OCI-LY3 (cell line): ENCODE measurements at regions not wholly inside any gene's neighbourhood (a gene's known extent, or its start where the extent isn't known, plus 50 kb on each side); places are given as distances from the start of the nearest gene placed in this dataset.

ENCODE experiments used
- H2AFZ ChIP-seq: fragments of 200-600, 300-600 bp; shearing (Covaris generic); 2 replicates; pipeline ENCODE4 v1.6.0; 2014; ENCODE audit warnings: antibody characterized with exemption, low read depth, low read length
- H3K27ac ChIP-seq: fragments of 200-600, 300-600 bp; sonication (generic); 2 replicates; pipeline ENCODE4 v1.5.1; 2014; ENCODE audit warnings: mild to moderate bottlenecking, low read length, moderate library complexity, mixed read lengths
- H3K27me3 ChIP-seq: fragments of 200-600, 300-600 bp; sonication (generic); 2 replicates; pipeline ENCODE4 v1.6.1; 2014; ENCODE audit warnings: low read depth, low read length, mixed read lengths
- H3K36me3 ChIP-seq: fragments of 200-600, 300-600 bp; sonication (generic); replicated peaks from 2 replicates; pipeline ENCODE3; 2014; ENCODE audit warnings: low read depth, low read length, mixed read lengths
- H3K4me1 ChIP-seq: fragments of 300-600, 200-600 bp; sonication (generic); 2 replicates; pipeline ENCODE4 v1.6.1; 2014; ENCODE audit warnings: low read length, mixed read lengths
- H3K4me2 ChIP-seq: fragments of 200-600, 300-600 bp; sonication (generic); 2 replicates; pipeline ENCODE4 v1.6.1; 2014; ENCODE audit warnings: low read length, mixed read lengths
- H3K4me3 ChIP-seq: fragments of 300-600, 200-600 bp; sonication (generic); 2 replicates; pipeline ENCODE4 v1.5.1; 2014; ENCODE audit warnings: antibody characterized with exemption, mild to moderate bottlenecking, low read length, moderate library complexity
- H3K79me2 ChIP-seq: fragments of 300-600, 200-600 bp; shearing (Covaris generic); 2 replicates; pipeline ENCODE4 v1.6.1; 2014; ENCODE audit warnings: mild to moderate bottlenecking, low read length, mixed read lengths
- H3K9ac ChIP-seq: fragments of 300-600, 200-600 bp; shearing (Covaris generic); 2 replicates; pipeline ENCODE4 v1.6.0; 2014; ENCODE audit warnings: mild to moderate bottlenecking, low read length, moderate library complexity
- H3K9me3 ChIP-seq: fragments of 200-600, 300-600 bp; shearing (Covaris generic); 2 replicates; pipeline ENCODE4 v1.6.1; 2014; ENCODE audit warnings: low read length, mixed read lengths; ENCODE audit not compliant: insufficient read depth
- H4K20me1 ChIP-seq: fragments of 200-600, 300-600 bp; sonication (generic); 2 replicates; pipeline ENCODE4 v1.6.1; 2016; ENCODE audit warnings: low read length, mixed read lengths; ENCODE audit not compliant: insufficient read depth
- EZH2phosphoT487 ChIP-seq: fragments of 200-600 bp; shearing (Covaris generic); IDR thresholded peaks from 2 replicates; pipeline ENCODE4 v1.6.1; 2018; ENCODE audit warnings: antibody characterized with exemption, mixed run types, low read depth
- TF ChIP-seq, protein P1 (sequence below): fragments of 200-600, 300-600 bp; sonication (generic); IDR thresholded peaks from 2 replicates; pipeline ENCODE4 v1.5.1; 2014; ENCODE audit warnings: antibody characterized with exemption, low read length, low read depth

DNA sequence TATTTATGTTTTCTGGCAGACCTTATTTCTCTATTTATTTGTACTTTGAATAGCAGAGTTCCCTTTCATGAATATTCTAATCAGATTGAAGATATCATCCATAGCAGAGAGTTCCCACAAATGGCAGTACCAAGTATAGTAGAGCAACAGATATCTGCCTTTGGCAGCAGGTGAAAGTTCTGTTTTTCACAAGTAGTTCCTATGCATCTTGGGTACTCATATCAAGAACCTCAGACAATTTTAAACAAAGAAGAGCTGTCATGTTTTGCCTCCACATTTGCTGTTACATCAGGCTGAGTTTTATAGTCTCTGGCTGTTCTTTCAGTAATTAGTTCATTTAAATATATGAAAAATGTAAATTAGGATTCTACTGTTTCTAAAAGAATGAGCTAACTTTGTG lies 252.0 kb downstream of the KCNC2 start:
- H3K9ac ChIP-seq: no peak overlapping the region
- H3K27ac ChIP-seq: no peak overlapping the region
- TF ChIP-seq EZH2phosphoT487: no peak
- TF ChIP-seq, protein P1, sequence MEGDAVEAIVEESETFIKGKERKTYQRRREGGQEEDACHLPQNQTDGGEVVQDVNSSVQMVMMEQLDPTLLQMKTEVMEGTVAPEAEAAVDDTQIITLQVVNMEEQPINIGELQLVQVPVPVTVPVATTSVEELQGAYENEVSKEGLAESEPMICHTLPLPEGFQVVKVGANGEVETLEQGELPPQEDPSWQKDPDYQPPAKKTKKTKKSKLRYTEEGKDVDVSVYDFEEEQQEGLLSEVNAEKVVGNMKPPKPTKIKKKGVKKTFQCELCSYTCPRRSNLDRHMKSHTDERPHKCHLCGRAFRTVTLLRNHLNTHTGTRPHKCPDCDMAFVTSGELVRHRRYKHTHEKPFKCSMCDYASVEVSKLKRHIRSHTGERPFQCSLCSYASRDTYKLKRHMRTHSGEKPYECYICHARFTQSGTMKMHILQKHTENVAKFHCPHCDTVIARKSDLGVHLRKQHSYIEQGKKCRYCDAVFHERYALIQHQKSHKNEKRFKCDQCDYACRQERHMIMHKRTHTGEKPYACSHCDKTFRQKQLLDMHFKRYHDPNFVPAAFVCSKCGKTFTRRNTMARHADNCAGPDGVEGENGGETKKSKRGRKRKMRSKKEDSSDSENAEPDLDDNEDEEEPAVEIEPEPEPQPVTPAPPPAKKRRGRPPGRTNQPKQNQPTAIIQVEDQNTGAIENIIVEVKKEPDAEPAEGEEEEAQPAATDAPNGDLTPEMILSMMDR: no peak
- no peaks in the 10 kb centered on the region for H3K4me1 ChIP-seq
- no peaks in the 10 kb centered on the region for H3K9me3 ChIP-seq
- no peak overlapping the region for H3K4me2 ChIP-seq
- no peaks in the 10 kb centered on the region for H3K27me3 ChIP-seq
- no peaks in the 10 kb centered on the region for H3K36me3 ChIP-seq
- H4K20me1 ChIP-seq: no peaks in the 10 kb centered on the region
- H3K4me3 ChIP-seq: no peak overlapping the region
- no peaks in the 10 kb centered on the region for H3K79me2 ChIP-seq
- no peak overlapping the region for H2AFZ ChIP-seq

GRCh38 chr12:74959657-74960056 lies 250.0 kb downstream of the KCNC2 start:
- Histone ChIP-seq H3K27ac (no peak overlapping the region), H3K4me2 (no peak overlapping the region), H3K4me3 (no peak overlapping the region), H2AFZ (no peak overlapping the region), H3K4me1 (no peaks in the 10 kb centered on the region), H3K9me3 (no peaks in the 10 kb centered on the region), H3K36me3 (no peaks in the 10 kb centered on the region), H3K79me2 (no peaks in the 10 kb centered on the region), H3K27me3 (no peaks in the 10 kb centered on the region), H3K9ac (no peak overlapping the region), H4K20me1 (no peaks in the 10 kb centered on the region)
- no peak for TF ChIP-seq EZH2phosphoT487
- TF ChIP-seq, protein P1: no peak

DNA sequence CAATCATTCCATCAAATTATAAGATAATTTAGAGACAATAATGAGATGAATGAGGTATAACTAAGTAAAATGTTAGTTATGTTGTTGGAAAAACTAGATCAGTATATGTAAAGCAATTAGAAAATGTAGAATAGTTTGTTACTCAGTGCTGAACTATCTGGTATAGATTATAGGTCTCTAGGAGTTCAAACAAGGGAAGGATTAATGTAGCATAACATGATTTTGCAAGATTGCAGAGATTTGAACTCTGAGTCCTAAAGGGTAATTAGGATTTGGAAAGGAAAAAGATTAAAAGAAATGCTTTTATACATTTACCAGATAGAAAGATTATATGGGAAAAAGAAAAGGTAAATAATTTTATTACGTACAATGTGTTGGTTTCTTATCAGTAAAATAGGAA lies 246.3 kb downstream of the KCNC2 start:
- TF ChIP-seq EZH2phosphoT487: no peak
- TF ChIP-seq, protein P1: no peak
- Histone ChIP-seq H2AFZ (no peak overlapping the region), H3K4me1 (no peaks in the 10 kb centered on the region), H4K20me1 (no peaks in the 10 kb centered on the region), H3K27ac (no peak overlapping the region), H3K79me2 (no peaks in the 10 kb centered on the region), H3K4me2 (no peak overlapping the region), H3K27me3 (no peaks in the 10 kb centered on the region), H3K9me3 (no peaks in the 10 kb centered on the region), H3K4me3 (no peak overlapping the region), H3K36me3 (no peaks in the 10 kb centered on the region), H3K9ac (no peak overlapping the region)

DNA sequence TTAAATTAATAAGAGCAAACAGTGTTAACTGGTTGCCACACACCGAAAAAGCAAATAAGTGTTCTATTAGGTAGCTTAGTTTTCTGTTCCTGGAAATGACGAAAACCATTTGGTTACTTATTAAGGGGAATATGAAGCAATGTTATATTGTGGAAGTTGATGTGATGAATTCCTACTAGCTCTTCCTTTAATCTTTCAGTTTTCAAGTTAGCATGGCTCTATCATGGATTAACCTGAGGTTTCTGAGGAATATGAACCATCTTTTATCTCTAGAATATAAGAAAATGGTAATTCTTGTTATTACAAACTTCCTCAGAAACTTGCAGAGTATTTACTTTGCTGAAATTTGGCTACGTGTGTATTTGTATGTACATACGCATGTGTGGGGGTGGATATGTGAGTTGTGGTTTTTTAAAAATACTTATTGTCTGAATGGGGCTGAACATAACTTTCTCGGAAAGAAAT lies 245.7 kb downstream of the KCNC2 start:
- Histone ChIP-seq H3K9me3 (no peaks in the 10 kb centered on the region), H3K36me3 (no peaks in the 10 kb centered on the region), H3K4me2 (no peak overlapping the region), H3K9ac (no peak overlapping the region), H3K4me3 (no peak overlapping the region), H4K20me1 (no peaks in the 10 kb centered on the region), H3K4me1 (no peaks in the 10 kb centered on the region), H3K27me3 (no peaks in the 10 kb centered on the region), H2AFZ (no peak overlapping the region), H3K79me2 (no peaks in the 10 kb centered on the region), H3K27ac (no peak overlapping the region)
- TF ChIP-seq, protein P1: no peak
- no peak for TF ChIP-seq EZH2phosphoT487
